ENCODE measurements at regions not wholly inside any gene's neighbourhood (a gene's known extent, or its start where the extent isn't known, plus 50 kb on each side); places are given as distances from the start of the nearest gene placed in this dataset.
"Not testable (repeated sequence)": the region's sequence is repeated elsewhere in the genome, so short reads cannot be mapped to it uniquely, and the experiment has no call there.

- Histone ChIP-seq H3K9me3 (ENCODE audit: control insufficient read depth in 5 of 5, low read length in 5 of 5) (peaks cover 8 to 28% (median 22%) of the 10 kb centered on the region in 5 donors), H3K4me3 (ENCODE audit: low read depth in 1 of 5, low read length in 5 of 5) (peak overlapping the region in 1 of 5 donors; percentile 19)
Measured at GRCh38 chr3:13740795-13741194, 139.1 kb downstream of the WNT7A start.

DNA sequence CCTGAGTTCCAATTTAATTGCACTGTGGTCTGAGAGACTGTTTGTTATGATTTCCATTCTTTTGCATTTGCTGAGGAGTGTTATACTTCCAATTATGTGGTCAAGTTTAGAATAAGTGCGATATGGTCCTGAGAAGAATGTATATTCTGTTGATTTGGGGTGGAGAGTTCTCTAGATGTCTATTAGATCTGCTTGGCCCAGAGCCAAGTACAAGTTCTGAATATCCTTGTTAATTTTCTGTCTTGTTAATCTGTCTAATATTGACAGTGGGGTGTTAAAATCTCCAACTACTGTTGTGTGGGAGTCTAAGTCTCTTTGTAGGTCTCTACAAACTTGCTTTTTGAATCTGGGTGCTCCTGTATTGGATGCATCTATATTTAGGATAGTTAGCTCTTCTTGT is 146.1 kb downstream of the WNT7A start:
- H3K4me1 ChIP-seq (ENCODE audit: control insufficient read depth in 5 of 5, insufficient read depth in 5 of 5, low read length in 5 of 5); H3K27me3 ChIP-seq (ENCODE audit: control insufficient read depth in 5 of 5, insufficient read depth in 4 of 5, low read length in 5 of 5); H3K36me3 ChIP-seq (ENCODE audit: control insufficient read depth in 5 of 5, insufficient read depth in 5 of 5, low read length in 5 of 5); H3K4me3 ChIP-seq (ENCODE audit: low read depth in 1 of 5, low read length in 5 of 5); H3K9ac ChIP-seq (ENCODE audit: low read length in 5 of 5); H3K27ac ChIP-seq (ENCODE audit: low read depth, low read length): not testable (repeated sequence)
- peaks cover 0 to 12% (median 9%) of the 10 kb centered on the region in 5 donors for H3K9me3 ChIP-seq (ENCODE audit: control insufficient read depth in 5 of 5, low read length in 5 of 5)

More at GRCh38 chr3:13740795-13741194, 139.1 kb downstream of the WNT7A start:
- H3K4me1 ChIP-seq (ENCODE audit: control insufficient read depth in 5 of 5, insufficient read depth in 5 of 5, low read length in 5 of 5): no peaks in the 10 kb centered on the region
- no peak overlapping the region for H3K27ac ChIP-seq (ENCODE audit: low read depth, low read length)
- H3K9ac ChIP-seq (ENCODE audit: low read length in 5 of 5): no peak overlapping the region
- peaks cover 0 to 4% (median 2%) of the 10 kb centered on the region in 5 donors for H3K27me3 ChIP-seq (ENCODE audit: control insufficient read depth in 5 of 5, insufficient read depth in 4 of 5, low read length in 5 of 5)
- no peaks in the 10 kb centered on the region for H3K36me3 ChIP-seq (ENCODE audit: control insufficient read depth in 5 of 5, insufficient read depth in 5 of 5, low read length in 5 of 5)

DNA sequence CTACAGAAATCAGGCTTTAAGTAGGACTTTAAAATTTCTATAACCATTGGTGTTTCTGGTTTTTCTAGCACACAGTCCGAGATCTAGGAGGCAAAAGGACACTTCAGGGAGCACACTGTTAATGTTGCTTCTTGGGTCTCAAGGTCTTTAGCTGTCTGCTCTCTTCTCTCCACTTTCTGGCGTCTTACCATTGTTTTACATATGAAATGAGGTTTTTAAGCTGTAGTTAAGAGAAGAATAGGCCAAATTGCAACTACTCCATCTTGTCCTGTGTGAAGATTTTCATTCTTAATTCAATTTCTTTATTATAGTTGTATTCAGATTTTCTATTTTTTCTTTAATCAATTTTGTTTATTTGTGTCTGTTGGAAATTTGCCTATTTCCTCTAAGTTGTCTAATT is 151.4 kb downstream of the WNT7A start:
- no peak overlapping the region for H3K27ac ChIP-seq (ENCODE audit: low read depth, low read length)
- H3K27me3 ChIP-seq (ENCODE audit: control insufficient read depth in 5 of 5, insufficient read depth in 4 of 5, low read length in 5 of 5): no peaks in the 10 kb centered on the region
- no peaks in the 10 kb centered on the region for H3K4me1 ChIP-seq (ENCODE audit: control insufficient read depth in 5 of 5, insufficient read depth in 5 of 5, low read length in 5 of 5)
- peaks cover 0 to 5% (median 4%) of the 10 kb centered on the region in 5 donors for H3K9me3 ChIP-seq (ENCODE audit: control insufficient read depth in 5 of 5, low read length in 5 of 5)
- H3K4me3 ChIP-seq (ENCODE audit: low read depth in 1 of 5, low read length in 5 of 5): no peak overlapping the region
- no peak overlapping the region for H3K9ac ChIP-seq (ENCODE audit: low read length in 5 of 5)
- H3K36me3 ChIP-seq (ENCODE audit: control insufficient read depth in 5 of 5, insufficient read depth in 5 of 5, low read length in 5 of 5): no peaks in the 10 kb centered on the region

DNA sequence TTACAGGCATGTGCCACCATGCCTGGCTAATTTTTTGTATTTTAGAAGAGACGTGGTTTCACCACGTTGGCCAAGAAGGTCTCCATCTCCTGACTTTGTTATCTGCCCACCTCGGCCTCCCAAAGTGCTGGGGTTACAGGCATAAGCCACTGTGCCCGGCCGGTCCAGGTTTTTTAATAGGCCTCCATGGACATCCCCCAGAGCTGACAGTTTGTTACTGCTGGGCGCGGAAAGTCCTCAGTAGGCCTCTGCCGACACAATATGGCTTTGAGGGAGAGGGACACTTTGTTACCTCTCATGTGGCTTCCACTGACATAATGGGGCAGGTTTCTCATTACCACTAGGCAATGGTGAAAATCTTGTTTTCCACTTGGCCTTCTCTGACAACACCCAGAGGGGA is 152.0 kb downstream of the WNT7A start:
- no peaks in the 10 kb centered on the region for H3K4me1 ChIP-seq (ENCODE audit: control insufficient read depth in 5 of 5, insufficient read depth in 5 of 5, low read length in 5 of 5)
- no peaks in the 10 kb centered on the region for H3K27me3 ChIP-seq (ENCODE audit: control insufficient read depth in 5 of 5, insufficient read depth in 4 of 5, low read length in 5 of 5)
- H3K9ac ChIP-seq (ENCODE audit: low read length in 5 of 5): no peak overlapping the region
- no peak overlapping the region for H3K4me3 ChIP-seq (ENCODE audit: low read depth in 1 of 5, low read length in 5 of 5)
- no peak overlapping the region for H3K27ac ChIP-seq (ENCODE audit: low read depth, low read length)
- peaks cover 0 to 8% (median 5%) of the 10 kb centered on the region in 5 donors for H3K9me3 ChIP-seq (ENCODE audit: control insufficient read depth in 5 of 5, low read length in 5 of 5)
- H3K36me3 ChIP-seq (ENCODE audit: control insufficient read depth in 5 of 5, insufficient read depth in 5 of 5, low read length in 5 of 5): no peaks in the 10 kb centered on the region

DNA sequence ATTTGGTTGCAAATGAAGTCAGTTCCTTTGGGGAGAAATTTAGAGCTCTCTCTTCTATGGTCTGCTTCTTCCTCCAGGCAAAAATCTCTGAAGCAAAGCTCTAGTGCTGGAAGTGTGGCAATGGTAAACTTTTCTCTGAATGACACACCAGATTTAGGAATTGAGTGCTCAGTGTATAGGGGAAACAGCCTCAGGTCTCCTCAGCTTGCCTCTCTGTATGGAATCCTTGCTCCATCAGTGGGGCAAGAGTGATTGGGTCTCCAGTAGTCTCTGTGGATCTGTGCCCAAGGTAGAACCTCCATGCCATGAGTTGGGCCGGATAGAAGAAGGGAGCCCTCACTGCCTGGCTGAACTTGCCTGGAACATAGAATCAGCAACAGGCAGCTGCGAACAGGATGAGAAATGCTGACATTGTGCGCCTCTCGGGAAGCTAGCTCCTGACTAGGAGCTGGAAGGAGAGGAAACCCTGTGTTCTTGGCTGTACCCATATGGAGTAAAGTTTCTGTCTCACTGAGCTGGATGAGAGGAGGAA is 156.1 kb downstream of the WNT7A start:
- H3K9me3 ChIP-seq (ENCODE audit: control insufficient read depth in 5 of 5, low read length in 5 of 5): peaks cover 0 to 13% (median 11%) of the 10 kb centered on the region in 5 donors

GRCh38 chr3:13722178-13722577 is 157.7 kb downstream of the WNT7A start:
- H3K9me3 ChIP-seq (ENCODE audit: control insufficient read depth in 5 of 5, low read length in 5 of 5): peaks cover 0 to 13% (median 11%) of the 10 kb centered on the region in 5 donors
- no peak overlapping the region for H3K27ac ChIP-seq (ENCODE audit: low read depth, low read length)
- H3K4me1 ChIP-seq (ENCODE audit: control insufficient read depth in 5 of 5, insufficient read depth in 5 of 5, low read length in 5 of 5): no peaks in the 10 kb centered on the region
- H3K27me3 ChIP-seq (ENCODE audit: control insufficient read depth in 5 of 5, insufficient read depth in 4 of 5, low read length in 5 of 5): no peaks in the 10 kb centered on the region
- H3K36me3 ChIP-seq (ENCODE audit: control insufficient read depth in 5 of 5, insufficient read depth in 5 of 5, low read length in 5 of 5): no peaks in the 10 kb centered on the region
- H3K4me3 ChIP-seq (ENCODE audit: low read depth in 1 of 5, low read length in 5 of 5): no peak overlapping the region
- no peak overlapping the region for H3K9ac ChIP-seq (ENCODE audit: low read length in 5 of 5)

More for the DNA sequence above, 156.1 kb downstream of the WNT7A start:
- Histone ChIP-seq H3K27ac (ENCODE audit: low read depth, low read length) (no peak overlapping the region), H3K4me1 (ENCODE audit: control insufficient read depth in 5 of 5, insufficient read depth in 5 of 5, low read length in 5 of 5) (no peaks in the 10 kb centered on the region), H3K4me3 (ENCODE audit: low read depth in 1 of 5, low read length in 5 of 5) (no peak overlapping the region), H3K9ac (ENCODE audit: low read length in 5 of 5) (no peak overlapping the region), H3K36me3 (ENCODE audit: control insufficient read depth in 5 of 5, insufficient read depth in 5 of 5, low read length in 5 of 5) (no peaks in the 10 kb centered on the region), H3K27me3 (ENCODE audit: control insufficient read depth in 5 of 5, insufficient read depth in 4 of 5, low read length in 5 of 5) (no peaks in the 10 kb centered on the region)

DNA sequence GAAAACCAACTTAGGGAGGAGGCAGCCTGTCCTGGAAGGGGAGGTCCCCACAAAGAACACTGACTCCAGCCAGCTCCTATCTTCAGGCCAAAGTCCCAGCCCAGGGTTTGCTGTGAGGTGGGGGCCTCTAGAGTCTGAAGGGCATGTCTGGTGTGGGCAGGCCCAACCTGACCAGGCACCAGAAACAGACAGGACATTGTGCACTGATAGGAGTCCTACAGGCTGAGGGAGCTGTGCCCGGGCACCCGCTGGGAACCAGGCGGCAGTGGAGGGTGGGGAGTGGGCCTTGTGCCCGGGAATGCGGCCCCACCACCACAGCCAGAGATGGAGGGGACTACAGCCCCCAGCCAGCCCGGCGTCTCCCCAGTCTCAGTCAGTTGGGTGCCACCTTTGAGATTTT is 161.4 kb downstream of the WNT7A start:
- Histone ChIP-seq H3K4me3 (ENCODE audit: low read depth in 1 of 5, low read length in 5 of 5) (no peak overlapping the region), H3K27ac (ENCODE audit: low read depth, low read length) (no peak overlapping the region), H3K36me3 (ENCODE audit: control insufficient read depth in 5 of 5, insufficient read depth in 5 of 5, low read length in 5 of 5) (no peaks in the 10 kb centered on the region), H3K27me3 (ENCODE audit: control insufficient read depth in 5 of 5, insufficient read depth in 4 of 5, low read length in 5 of 5) (no peaks in the 10 kb centered on the region), H3K4me1 (ENCODE audit: control insufficient read depth in 5 of 5, insufficient read depth in 5 of 5, low read length in 5 of 5) (no peaks in the 10 kb centered on the region), H3K9me3 (ENCODE audit: control insufficient read depth in 5 of 5, low read length in 5 of 5) (peaks cover 0 to 12% (median 8%) of the 10 kb centered on the region in 5 donors), H3K9ac (ENCODE audit: low read length in 5 of 5) (no peak overlapping the region)

GRCh38 chr3:13718000-13718399 is 161.9 kb downstream of the WNT7A start:
- Histone ChIP-seq H3K27ac (ENCODE audit: low read depth, low read length) (no peak overlapping the region), H3K4me1 (ENCODE audit: control insufficient read depth in 5 of 5, insufficient read depth in 5 of 5, low read length in 5 of 5) (no peaks in the 10 kb centered on the region), H3K9me3 (ENCODE audit: control insufficient read depth in 5 of 5, low read length in 5 of 5) (peaks cover 0 to 12% (median 8%) of the 10 kb centered on the region in 5 donors), H3K4me3 (ENCODE audit: low read depth in 1 of 5, low read length in 5 of 5) (no peak overlapping the region), H3K9ac (ENCODE audit: low read length in 5 of 5) (no peak overlapping the region), H3K27me3 (ENCODE audit: control insufficient read depth in 5 of 5, insufficient read depth in 4 of 5, low read length in 5 of 5) (no peaks in the 10 kb centered on the region), H3K36me3 (ENCODE audit: control insufficient read depth in 5 of 5, insufficient read depth in 5 of 5, low read length in 5 of 5) (no peaks in the 10 kb centered on the region)

GRCh38 chr3:13717222-13717895 is 162.5 kb downstream of the WNT7A start:
- no peaks in the 10 kb centered on the region for H3K27me3 ChIP-seq (ENCODE audit: control insufficient read depth in 5 of 5, insufficient read depth in 4 of 5, low read length in 5 of 5)
- H3K4me3 ChIP-seq (ENCODE audit: low read depth in 1 of 5, low read length in 5 of 5): no peak overlapping the region
- peaks cover 0 to 12% (median 8%) of the 10 kb centered on the region in 5 donors for H3K9me3 ChIP-seq (ENCODE audit: control insufficient read depth in 5 of 5, low read length in 5 of 5)
- H3K4me1 ChIP-seq (ENCODE audit: control insufficient read depth in 5 of 5, insufficient read depth in 5 of 5, low read length in 5 of 5): no peaks in the 10 kb centered on the region
- no peak overlapping the region for H3K9ac ChIP-seq (ENCODE audit: low read length in 5 of 5)
- H3K36me3 ChIP-seq (ENCODE audit: control insufficient read depth in 5 of 5, insufficient read depth in 5 of 5, low read length in 5 of 5): no peaks in the 10 kb centered on the region
- H3K27ac ChIP-seq (ENCODE audit: low read depth, low read length): no peak overlapping the region

DNA sequence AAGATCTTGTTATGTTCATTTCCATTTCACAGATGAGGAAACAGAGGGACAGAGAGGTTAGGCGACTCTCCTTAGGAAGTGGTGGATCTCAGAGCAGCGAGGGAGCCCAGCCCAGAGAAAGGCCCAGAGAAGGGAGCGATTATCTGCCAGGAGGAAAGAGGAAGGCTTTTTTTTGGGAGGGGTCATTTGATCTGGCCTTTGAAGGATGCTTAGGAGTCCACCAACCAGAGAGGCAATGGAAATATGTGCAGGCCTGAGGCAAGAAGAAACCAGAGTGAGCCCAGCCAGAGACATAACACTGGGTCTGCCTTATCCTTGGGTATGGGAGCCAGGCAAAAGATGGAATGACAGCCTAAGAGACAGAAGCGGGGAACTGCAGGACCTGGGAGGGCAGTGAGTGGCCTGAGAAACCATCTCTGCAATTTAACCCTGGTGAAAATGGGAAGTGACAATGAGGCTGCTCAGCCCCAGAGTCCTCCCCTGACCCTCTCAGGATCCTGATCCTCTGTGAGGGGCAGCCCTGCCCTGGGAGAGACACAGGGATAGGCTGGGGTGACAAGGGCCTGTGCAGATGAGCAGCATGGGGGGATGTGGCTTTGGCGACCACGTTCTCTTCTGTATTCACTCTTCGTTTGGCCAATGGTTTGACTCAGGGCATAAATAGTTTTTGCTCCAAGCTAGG is 163.2 kb downstream of the WNT7A start:
- no peaks in the 10 kb centered on the region for H3K36me3 ChIP-seq (ENCODE audit: control insufficient read depth in 5 of 5, insufficient read depth in 5 of 5, low read length in 5 of 5)
- no peaks in the 10 kb centered on the region for H3K4me1 ChIP-seq (ENCODE audit: control insufficient read depth in 5 of 5, insufficient read depth in 5 of 5, low read length in 5 of 5)
- no peak overlapping the region for H3K9ac ChIP-seq (ENCODE audit: low read length in 5 of 5)
- H3K9me3 ChIP-seq (ENCODE audit: control insufficient read depth in 5 of 5, low read length in 5 of 5): peaks cover 0 to 8% (median 5%) of the 10 kb centered on the region in 5 donors
- no peaks in the 10 kb centered on the region for H3K27me3 ChIP-seq (ENCODE audit: control insufficient read depth in 5 of 5, insufficient read depth in 4 of 5, low read length in 5 of 5)
- no peak overlapping the region for H3K4me3 ChIP-seq (ENCODE audit: low read depth in 1 of 5, low read length in 5 of 5)
- no peak overlapping the region for H3K27ac ChIP-seq (ENCODE audit: low read depth, low read length)
